ENCODE measurements at regions not wholly inside any gene's neighbourhood (a gene's known extent, or its start where the extent isn't known, plus 50 kb on each side); places are given as distances from the start of the nearest gene placed in this dataset.
"Not testable (repeated sequence)": the region's sequence is repeated elsewhere in the genome, so short reads cannot be mapped to it uniquely, and the experiment has no call there.

GRCh38 chr6:2355150-2355549 is 109.7 kb upstream of the GMDS start:
- Histone ChIP-seq H3K4me3 (ENCODE audit: low read length in 2 of 2) (no peak overlapping the region), H3K9me3 (ENCODE audit: control insufficient read depth in 2 of 2, low read length in 2 of 2) (no peaks in the 10 kb centered on the region), H3K4me1 (ENCODE audit: control insufficient read depth, insufficient read depth, low read length) (no peaks in the 10 kb centered on the region), H3K9ac (ENCODE audit: low read length in 2 of 2) (no peak overlapping the region), H3K27ac (ENCODE audit: low read length) (no peak overlapping the region), H3K27me3 (ENCODE audit: control insufficient read depth in 1 of 2, insufficient read depth in 2 of 2, low read length in 2 of 2) (no peaks in the 10 kb centered on the region), H3K36me3 (ENCODE audit: control insufficient read depth in 2 of 2, insufficient read depth in 2 of 2, low read length in 2 of 2) (peaks cover 0 to 3% of the 10 kb centered on the region in 2 donors)

GRCh38 chr6:2354138-2354491 is 108.7 kb upstream of the GMDS start:
- Histone ChIP-seq H3K36me3 (ENCODE audit: control insufficient read depth in 2 of 2, insufficient read depth in 2 of 2, low read length in 2 of 2) (no peaks in the 10 kb centered on the region), H3K27ac (ENCODE audit: low read length) (no peak overlapping the region), H3K9ac (ENCODE audit: low read length in 2 of 2) (no peak overlapping the region), H3K4me1 (ENCODE audit: control insufficient read depth, insufficient read depth, low read length) (no peaks in the 10 kb centered on the region), H3K9me3 (ENCODE audit: control insufficient read depth in 2 of 2, low read length in 2 of 2) (no peaks in the 10 kb centered on the region), H3K27me3 (ENCODE audit: control insufficient read depth in 1 of 2, insufficient read depth in 2 of 2, low read length in 2 of 2) (no peaks in the 10 kb centered on the region), H3K4me3 (ENCODE audit: low read length in 2 of 2) (no peak overlapping the region)

GRCh38 chr6:2353412-2354137 is 108.2 kb upstream of the GMDS start:
- no peak overlapping the region for H3K27ac ChIP-seq (ENCODE audit: low read length)
- H3K9ac ChIP-seq (ENCODE audit: low read length in 2 of 2): peak overlapping the region in 1 of 2 donors; percentile 47
- H3K27me3 ChIP-seq (ENCODE audit: control insufficient read depth in 1 of 2, insufficient read depth in 2 of 2, low read length in 2 of 2): no peaks in the 10 kb centered on the region
- peak overlapping the region in 1 of 2 donors; percentile 44 for H3K4me3 ChIP-seq (ENCODE audit: low read length in 2 of 2)
- no peaks in the 10 kb centered on the region for H3K36me3 ChIP-seq (ENCODE audit: control insufficient read depth in 2 of 2, insufficient read depth in 2 of 2, low read length in 2 of 2)
- H3K4me1 ChIP-seq (ENCODE audit: control insufficient read depth, insufficient read depth, low read length): no peaks in the 10 kb centered on the region
- H3K9me3 ChIP-seq (ENCODE audit: control insufficient read depth in 2 of 2, low read length in 2 of 2): no peaks in the 10 kb centered on the region

- H3K4me3 ChIP-seq (ENCODE audit: low read length in 2 of 2): no peak overlapping the region
- H3K4me1 ChIP-seq (ENCODE audit: control insufficient read depth, insufficient read depth, low read length): no peaks in the 10 kb centered on the region
These were observed 106.5 kb upstream of the GMDS start for GRCh38 chr6:2351807-2352431.

GRCh38 chr6:2351090-2351489 is 105.7 kb upstream of the GMDS start:
- Histone ChIP-seq H3K27ac (ENCODE audit: low read length) (no peak overlapping the region), H3K36me3 (ENCODE audit: control insufficient read depth in 2 of 2, insufficient read depth in 2 of 2, low read length in 2 of 2) (no peaks in the 10 kb centered on the region), H3K4me1 (ENCODE audit: control insufficient read depth, insufficient read depth, low read length) (no peaks in the 10 kb centered on the region)

More at GRCh38 chr6:2351807-2352431, 106.5 kb upstream of the GMDS start:
- H3K9me3 ChIP-seq (ENCODE audit: control insufficient read depth in 2 of 2, low read length in 2 of 2): no peaks in the 10 kb centered on the region
- H3K27me3 ChIP-seq (ENCODE audit: control insufficient read depth in 1 of 2, insufficient read depth in 2 of 2, low read length in 2 of 2): no peaks in the 10 kb centered on the region
- H3K36me3 ChIP-seq (ENCODE audit: control insufficient read depth in 2 of 2, insufficient read depth in 2 of 2, low read length in 2 of 2): no peaks in the 10 kb centered on the region
- H3K27ac ChIP-seq (ENCODE audit: low read length): no peak overlapping the region
- no peak overlapping the region for H3K9ac ChIP-seq (ENCODE audit: low read length in 2 of 2)

GRCh38 chr6:2346078-2346477 is 100.7 kb upstream of the GMDS start:
- no peaks in the 10 kb centered on the region for H3K27me3 ChIP-seq (ENCODE audit: control insufficient read depth in 1 of 2, insufficient read depth in 2 of 2, low read length in 2 of 2)
- no peaks in the 10 kb centered on the region for H3K36me3 ChIP-seq (ENCODE audit: control insufficient read depth in 2 of 2, insufficient read depth in 2 of 2, low read length in 2 of 2)
- no peaks in the 10 kb centered on the region for H3K9me3 ChIP-seq (ENCODE audit: control insufficient read depth in 2 of 2, low read length in 2 of 2)
- no peak overlapping the region for H3K9ac ChIP-seq (ENCODE audit: low read length in 2 of 2)
- H3K4me1 ChIP-seq (ENCODE audit: control insufficient read depth, insufficient read depth, low read length): no peaks in the 10 kb centered on the region
- no peak overlapping the region for H3K27ac ChIP-seq (ENCODE audit: low read length)
- no peak overlapping the region for H3K4me3 ChIP-seq (ENCODE audit: low read length in 2 of 2)

More at GRCh38 chr6:2351090-2351489, 105.7 kb upstream of the GMDS start:
- Histone ChIP-seq H3K9ac (ENCODE audit: low read length in 2 of 2) (no peak overlapping the region), H3K9me3 (ENCODE audit: control insufficient read depth in 2 of 2, low read length in 2 of 2) (no peaks in the 10 kb centered on the region), H3K4me3 (ENCODE audit: low read length in 2 of 2) (no peak overlapping the region), H3K27me3 (ENCODE audit: control insufficient read depth in 1 of 2, insufficient read depth in 2 of 2, low read length in 2 of 2) (no peaks in the 10 kb centered on the region)

- H3K4me3 ChIP-seq (ENCODE audit: low read length in 2 of 2): no peak overlapping the region
- H3K9ac ChIP-seq (ENCODE audit: low read length in 2 of 2): no peak overlapping the region
- no peaks in the 10 kb centered on the region for H3K9me3 ChIP-seq (ENCODE audit: control insufficient read depth in 2 of 2, low read length in 2 of 2)
- H3K4me1 ChIP-seq (ENCODE audit: control insufficient read depth, insufficient read depth, low read length): no peaks in the 10 kb centered on the region
- H3K27me3 ChIP-seq (ENCODE audit: control insufficient read depth in 1 of 2, insufficient read depth in 2 of 2, low read length in 2 of 2): no peaks in the 10 kb centered on the region
- H3K36me3 ChIP-seq (ENCODE audit: control insufficient read depth in 2 of 2, insufficient read depth in 2 of 2, low read length in 2 of 2): no peaks in the 10 kb centered on the region
- H3K27ac ChIP-seq (ENCODE audit: low read length): no peak overlapping the region
These were observed 99.0 kb upstream of the GMDS start for GRCh38 chr6:2344319-2344905.

- Histone ChIP-seq H3K9ac (ENCODE audit: low read length in 2 of 2) (no peak overlapping the region), H3K4me3 (ENCODE audit: low read length in 2 of 2) (no peak overlapping the region), H3K9me3 (ENCODE audit: control insufficient read depth in 2 of 2, low read length in 2 of 2) (peaks cover 6 to 12% of the 10 kb centered on the region in 2 donors), H3K27ac (ENCODE audit: low read length) (no peak overlapping the region), H3K36me3 (ENCODE audit: control insufficient read depth in 2 of 2, insufficient read depth in 2 of 2, low read length in 2 of 2) (peaks cover 0 to 6% of the 10 kb centered on the region in 2 donors), H3K4me1 (ENCODE audit: control insufficient read depth, insufficient read depth, low read length) (no peaks in the 10 kb centered on the region), H3K27me3 (ENCODE audit: control insufficient read depth in 1 of 2, insufficient read depth in 2 of 2, low read length in 2 of 2) (no peaks in the 10 kb centered on the region)
These were observed 82.2 kb upstream of the GMDS start for GRCh38 chr6:2327591-2327990.

- Histone ChIP-seq H3K27me3 (ENCODE audit: control insufficient read depth in 1 of 2, insufficient read depth in 2 of 2, low read length in 2 of 2) (no peaks in the 10 kb centered on the region), H3K4me3 (ENCODE audit: low read length in 2 of 2) (no peak overlapping the region), H3K27ac (ENCODE audit: low read length) (no peak overlapping the region), H3K9me3 (ENCODE audit: control insufficient read depth in 2 of 2, low read length in 2 of 2) (peaks cover 3 to 12% of the 10 kb centered on the region in 2 donors), H3K36me3 (ENCODE audit: control insufficient read depth in 2 of 2, insufficient read depth in 2 of 2, low read length in 2 of 2) (peaks cover 0 to 3% of the 10 kb centered on the region in 2 donors), H3K4me1 (ENCODE audit: control insufficient read depth, insufficient read depth, low read length) (no peaks in the 10 kb centered on the region), H3K9ac (ENCODE audit: low read length in 2 of 2) (no peak overlapping the region)
These were observed 79.0 kb upstream of the GMDS start for GRCh38 chr6:2324166-2324953.

- H3K9ac ChIP-seq (ENCODE audit: low read length in 2 of 2); H3K27me3 ChIP-seq (ENCODE audit: control insufficient read depth in 1 of 2, insufficient read depth in 2 of 2, low read length in 2 of 2); H3K9me3 ChIP-seq (ENCODE audit: control insufficient read depth in 2 of 2, low read length in 2 of 2); H3K36me3 ChIP-seq (ENCODE audit: control insufficient read depth in 2 of 2, insufficient read depth in 2 of 2, low read length in 2 of 2); H3K27ac ChIP-seq (ENCODE audit: low read length); H3K4me1 ChIP-seq (ENCODE audit: control insufficient read depth, insufficient read depth, low read length); H3K4me3 ChIP-seq (ENCODE audit: low read length in 2 of 2): not testable (repeated sequence)
These were observed 72.1 kb upstream of the GMDS start for GRCh38 chr6:2317498-2317897.

All from stomach smooth muscle (tissue), 2 donors.